Mammary epithelial cell (primary cell): ENCODE measurements at regions not wholly inside any gene's neighbourhood (a gene's known extent, or its start where the extent isn't known, plus 50 kb on each side); places are given as distances from the start of the nearest gene placed in this dataset.

Source experiments
- CTCF ChIP-seq, 2 donors: IDR thresholded peaks in 1 of 2; conservative IDR thresholded peaks in 1 of 2; 2 replicates each; pipeline ENCODE4 v1.5.1; 2011 to 2012; ENCODE audit warnings: inconsistent platforms in 2 of 2, low read length in 2 of 2, mild to moderate bottlenecking in 2 of 2, control low read depth in 1 of 2, low read depth in 1 of 2; ENCODE audit not compliant: insufficient read depth in 1 of 2; ENCODE audit errors: extremely low read depth in 1 of 2
- EZH2 ChIP-seq: IDR thresholded peaks from 2 replicates; pipeline ENCODE4 v1.6.1; 2012; ENCODE audit warnings: low read length, inconsistent platforms, borderline replicate concordance

GRCh38 chr3:124396339-124396950, 333.8 kb upstream of the UMPS start:
- TF ChIP-seq CTCF (conservative IDR thresholded peaks at IDR 0.05 in 1 of 2, IDR thresholded peaks at IDR 0.05 in 1 of 2; ENCODE audit: extremely low read depth in 1 of 2, insufficient read depth in 1 of 2, low read depth in 1 of 2, low read length in 2 of 2) (no peak), EZH2 (no peak)
